ENCODE measurements at regions not wholly inside any gene's neighbourhood (a gene's known extent, or its start where the extent isn't known, plus 50 kb on each side); places are given as distances from the start of the nearest gene placed in this dataset.

DNA sequence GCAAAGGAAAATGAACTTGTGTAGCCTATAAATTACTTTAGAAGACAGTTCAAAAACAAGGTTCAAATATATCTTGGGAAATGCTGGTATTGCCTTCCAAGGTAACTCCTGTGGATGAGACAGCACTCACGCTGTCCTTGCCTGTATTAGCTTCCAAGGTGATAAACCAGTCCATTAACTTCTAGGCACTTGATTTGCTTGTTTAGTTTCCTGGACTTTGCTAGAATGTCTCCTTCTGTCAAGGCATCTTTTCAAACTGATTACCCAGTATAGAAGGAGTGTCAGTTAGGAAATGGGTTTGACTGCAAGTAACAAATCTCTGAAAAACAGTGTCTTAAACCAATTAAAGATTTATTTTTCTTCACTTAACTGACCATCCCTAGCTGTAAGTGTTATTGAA lies 103.4 kb upstream of the SLC22A23 start:
- WGBS (ENCODE audit: insufficient coverage, insufficient read length) = no CpG with 5 or more reads among the region's 1 CpG
- Histone ChIP-seq H3K27ac (ENCODE audit: low read length) (no peak overlapping the region), H3K9me3 (ENCODE audit: control insufficient read depth, insufficient read depth, low read length) (no peaks in the 10 kb centered on the region), H3K4me1 (ENCODE audit: control insufficient read depth, insufficient read depth, low read length) (no peaks in the 10 kb centered on the region), H3K4me3 (ENCODE audit: low read length) (no peak overlapping the region), H3K27me3 (ENCODE audit: control insufficient read depth, insufficient read depth, low read length) (no peaks in the 10 kb centered on the region), H3K36me3 (ENCODE audit: control insufficient read depth, insufficient read depth, low read length) (no peaks in the 10 kb centered on the region)
- no peak for DNase-seq (ENCODE audit: low read depth, low spot score)

DNA sequence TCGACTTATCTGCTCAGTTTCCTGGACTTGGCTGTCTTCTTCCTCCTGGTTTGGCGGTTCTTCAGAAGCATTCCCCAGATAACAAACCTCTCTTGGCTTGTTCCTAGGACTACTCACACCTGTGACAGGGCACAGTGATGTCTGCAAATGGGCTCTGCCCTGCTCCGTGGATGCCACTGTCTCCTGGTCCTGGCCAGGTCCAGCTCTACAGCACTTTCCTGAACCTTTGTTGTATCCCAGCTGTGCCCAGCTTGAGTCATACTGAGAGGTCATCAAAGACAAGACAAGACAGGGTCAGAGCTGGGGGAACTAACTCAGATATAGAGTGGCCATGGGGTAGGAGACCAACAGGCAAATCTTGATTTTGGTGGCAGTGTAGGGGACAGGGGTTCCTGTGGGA lies 102.7 kb upstream of the SLC22A23 start:
- H3K36me3 ChIP-seq (ENCODE audit: control insufficient read depth, insufficient read depth, low read length) = no peaks in the 10 kb centered on the region
- no CpG with 5 or more reads among the region's 3 CpGs for WGBS (ENCODE audit: insufficient coverage, insufficient read length)
- DNase-seq (ENCODE audit: low read depth, low spot score) = no peak
- H3K27ac ChIP-seq (ENCODE audit: low read length) = no peak overlapping the region
- no peaks in the 10 kb centered on the region for H3K27me3 ChIP-seq (ENCODE audit: control insufficient read depth, insufficient read depth, low read length)
- no peaks in the 10 kb centered on the region for H3K9me3 ChIP-seq (ENCODE audit: control insufficient read depth, insufficient read depth, low read length)
- H3K4me1 ChIP-seq (ENCODE audit: control insufficient read depth, insufficient read depth, low read length) = no peaks in the 10 kb centered on the region
- H3K4me3 ChIP-seq (ENCODE audit: low read length) = no peak overlapping the region

GRCh38 chr6:3557336-3557735 lies 100.5 kb upstream of the SLC22A23 start:
- Histone ChIP-seq H3K4me3 (ENCODE audit: low read length) (no peak overlapping the region), H3K27ac (ENCODE audit: low read length) (no peak overlapping the region), H3K36me3 (ENCODE audit: control insufficient read depth, insufficient read depth, low read length) (no peaks in the 10 kb centered on the region), H3K9me3 (ENCODE audit: control insufficient read depth, insufficient read depth, low read length) (no peaks in the 10 kb centered on the region), H3K4me1 (ENCODE audit: control insufficient read depth, insufficient read depth, low read length) (no peaks in the 10 kb centered on the region), H3K27me3 (ENCODE audit: control insufficient read depth, insufficient read depth, low read length) (no peaks in the 10 kb centered on the region)
- DNase-seq (ENCODE audit: low read depth, low spot score) = no peak
- no CpG with 5 or more reads among the region's 3 CpGs for WGBS (ENCODE audit: insufficient coverage, insufficient read length)

- no peak for DNase-seq (ENCODE audit: low read depth, low spot score)
- Histone ChIP-seq H3K27me3 (ENCODE audit: control insufficient read depth, insufficient read depth, low read length) (no peaks in the 10 kb centered on the region; the same call in 1 of the 2 replicates), H3K4me1 (ENCODE audit: control insufficient read depth, insufficient read depth, low read length) (no peaks in the 10 kb centered on the region), H3K36me3 (ENCODE audit: control insufficient read depth, insufficient read depth, low read length) (no peaks in the 10 kb centered on the region), H3K27ac (ENCODE audit: low read length) (no peak overlapping the region), H3K4me3 (ENCODE audit: low read length) (no peak overlapping the region), H3K9me3 (ENCODE audit: control insufficient read depth, insufficient read depth, low read length) (no peaks in the 10 kb centered on the region)
These were observed 96.4 kb upstream of the SLC22A23 start for GRCh38 chr6:3553254-3553653.

DNA sequence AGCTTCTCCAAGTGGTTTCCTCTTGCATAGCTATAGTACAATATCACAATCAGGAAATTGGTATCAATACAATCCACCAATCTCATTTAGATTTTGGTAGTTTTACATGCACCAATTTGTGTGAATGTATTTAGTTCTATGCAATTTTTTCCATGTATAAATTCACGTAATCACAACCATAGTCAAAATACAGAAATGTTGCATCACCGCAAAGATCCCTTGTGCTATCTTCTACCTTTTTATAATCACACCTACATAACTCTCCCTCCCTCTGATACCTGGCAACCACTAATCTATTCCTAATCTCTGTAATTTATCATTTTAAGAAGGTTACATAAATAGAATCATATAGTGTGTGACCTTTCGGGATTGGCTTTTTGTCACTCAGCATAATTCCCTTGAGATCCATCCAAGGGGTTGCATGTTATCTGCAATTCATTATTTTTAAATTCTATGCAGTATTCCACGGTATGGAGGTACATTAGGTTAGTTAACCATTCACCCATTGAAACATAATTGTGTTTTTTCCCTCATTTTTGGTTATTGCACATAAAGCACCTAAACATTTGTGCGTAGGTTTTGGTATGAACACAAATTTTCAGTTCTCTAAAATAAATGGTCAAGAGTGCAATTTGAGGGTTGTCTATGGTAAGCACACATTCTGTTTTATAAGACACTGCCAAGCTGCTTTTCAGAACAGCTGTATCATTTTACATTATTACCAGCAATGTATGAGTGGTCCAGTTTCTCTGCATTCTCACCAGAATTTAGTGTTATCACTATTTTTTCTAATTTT lies 95.1 kb upstream of the SLC22A23 start:
- no CpG with 5 or more reads among the region's 5 CpGs for WGBS (ENCODE audit: insufficient coverage, insufficient read length)
- H3K27ac ChIP-seq (ENCODE audit: low read length) = no peak overlapping the region
- no peaks in the 10 kb centered on the region; the same call in 1 of the 2 replicates for H3K27me3 ChIP-seq (ENCODE audit: control insufficient read depth, insufficient read depth, low read length)
- no peak for DNase-seq (ENCODE audit: low read depth, low spot score)
- no peaks in the 10 kb centered on the region for H3K9me3 ChIP-seq (ENCODE audit: control insufficient read depth, insufficient read depth, low read length)
- no peaks in the 10 kb centered on the region for H3K36me3 ChIP-seq (ENCODE audit: control insufficient read depth, insufficient read depth, low read length)
- H3K4me3 ChIP-seq (ENCODE audit: low read length) = no peak overlapping the region
- no peaks in the 10 kb centered on the region for H3K4me1 ChIP-seq (ENCODE audit: control insufficient read depth, insufficient read depth, low read length)

DNA sequence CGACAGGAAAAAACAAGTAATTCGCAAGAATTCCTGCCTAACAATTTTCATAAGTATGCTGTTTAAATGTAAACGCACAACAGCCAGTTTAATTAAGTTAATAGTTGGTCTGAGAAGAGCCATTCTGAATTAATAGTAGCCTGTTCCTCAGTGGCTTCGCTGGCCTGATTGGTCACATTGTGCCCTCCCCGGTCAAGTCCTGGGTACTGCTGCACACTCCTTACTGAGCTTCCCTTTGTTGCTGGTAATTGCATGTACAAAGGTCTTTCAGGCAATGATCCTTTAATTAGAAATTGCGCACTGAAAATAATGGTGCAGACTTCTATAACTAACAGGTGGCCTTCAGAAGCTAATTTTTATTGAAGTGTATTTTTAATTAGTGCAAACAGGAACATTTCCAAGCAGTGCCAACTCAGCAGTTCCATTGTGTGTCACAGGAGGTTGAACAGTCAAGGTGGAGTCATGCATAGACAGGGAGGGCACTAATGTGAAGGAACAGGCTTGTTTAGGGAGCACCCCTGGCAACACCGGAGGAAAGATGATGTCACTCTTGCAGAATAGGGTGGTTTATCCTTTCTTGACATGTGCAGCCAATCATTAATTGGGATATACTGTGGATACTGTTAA lies 92.6 kb upstream of the SLC22A23 start:
- Histone ChIP-seq H3K4me1 (ENCODE audit: control insufficient read depth, insufficient read depth, low read length) (no peaks in the 10 kb centered on the region), H3K36me3 (ENCODE audit: control insufficient read depth, insufficient read depth, low read length) (no peaks in the 10 kb centered on the region), H3K27ac (ENCODE audit: low read length) (no peak overlapping the region), H3K4me3 (ENCODE audit: low read length) (no peak overlapping the region), H3K9me3 (ENCODE audit: control insufficient read depth, insufficient read depth, low read length) (no peaks in the 10 kb centered on the region), H3K27me3 (ENCODE audit: control insufficient read depth, insufficient read depth, low read length) (no peaks in the 10 kb centered on the region; the same call in 1 of the 2 replicates)
- WGBS (ENCODE audit: insufficient coverage, insufficient read length) = no CpG with 5 or more reads among the region's 7 CpGs
- DNase-seq (ENCODE audit: low read depth, low spot score) = no peak

- Histone ChIP-seq H3K36me3 (ENCODE audit: control insufficient read depth, insufficient read depth, low read length) (no peaks in the 10 kb centered on the region), H3K27me3 (ENCODE audit: control insufficient read depth, insufficient read depth, low read length) (no peaks in the 10 kb centered on the region; the same call in 1 of the 2 replicates), H3K9me3 (ENCODE audit: control insufficient read depth, insufficient read depth, low read length) (no peaks in the 10 kb centered on the region), H3K27ac (ENCODE audit: low read length) (no peak overlapping the region), H3K4me3 (ENCODE audit: low read length) (no peak overlapping the region), H3K4me1 (ENCODE audit: control insufficient read depth, insufficient read depth, low read length) (no peaks in the 10 kb centered on the region)
- WGBS (ENCODE audit: insufficient coverage, insufficient read length) = no CpG with 5 or more reads among the region's 2 CpGs
- DNase-seq (ENCODE audit: low read depth, low spot score) = no peak
These were observed 89.3 kb upstream of the SLC22A23 start for GRCh38 chr6:3546121-3546520.

GRCh38 chr6:3545156-3545555 lies 88.3 kb upstream of the SLC22A23 start:
- no peaks in the 10 kb centered on the region for H3K9me3 ChIP-seq (ENCODE audit: control insufficient read depth, insufficient read depth, low read length)
- H3K4me3 ChIP-seq (ENCODE audit: low read length) = no peak overlapping the region
- no peak overlapping the region for H3K27ac ChIP-seq (ENCODE audit: low read length)
- WGBS (ENCODE audit: insufficient coverage, insufficient read length) = no CpG with 5 or more reads among the region's 1 CpG
- no peak for DNase-seq (ENCODE audit: low read depth, low spot score)
- H3K4me1 ChIP-seq (ENCODE audit: control insufficient read depth, insufficient read depth, low read length) = no peaks in the 10 kb centered on the region; the same call in 1 of the 2 replicates
- no peaks in the 10 kb centered on the region for H3K36me3 ChIP-seq (ENCODE audit: control insufficient read depth, insufficient read depth, low read length)
- H3K27me3 ChIP-seq (ENCODE audit: control insufficient read depth, insufficient read depth, low read length) = no peaks in the 10 kb centered on the region; the same call in 1 of the 2 replicates

DNA sequence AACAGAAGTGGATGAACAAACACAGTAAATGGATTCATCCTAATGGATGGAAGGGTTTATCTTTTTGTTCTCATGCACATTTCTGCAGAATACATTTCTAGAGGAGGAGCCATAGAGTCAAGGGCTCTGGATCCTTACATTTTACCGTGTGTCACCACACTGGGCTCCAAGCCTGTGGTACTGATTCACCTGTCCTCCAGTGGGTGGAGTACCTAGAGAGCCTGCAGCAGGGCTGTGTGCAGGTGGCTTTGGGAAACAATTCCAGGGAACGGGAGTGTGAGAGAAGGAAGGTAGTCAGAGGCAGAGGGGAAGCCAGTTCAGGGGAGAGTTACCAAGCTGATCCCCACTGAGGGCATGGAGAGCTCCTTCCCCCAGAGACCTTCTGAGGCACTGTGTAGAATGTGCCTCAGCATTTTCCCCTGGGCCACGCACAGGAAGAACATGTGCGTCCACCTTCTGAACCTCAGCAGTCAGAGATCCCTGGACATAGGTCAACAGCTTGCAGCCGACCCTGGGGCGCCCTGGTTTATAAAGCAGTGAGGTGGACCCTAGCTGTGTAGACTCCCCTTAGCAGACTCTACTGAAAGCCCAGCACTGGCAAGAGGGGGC lies 85.3 kb upstream of the SLC22A23 start:
- no peak overlapping the region for H3K27ac ChIP-seq (ENCODE audit: low read length)
- no peak overlapping the region for H3K4me3 ChIP-seq (ENCODE audit: low read length)
- no CpG with 5 or more reads among the region's 6 CpGs for WGBS (ENCODE audit: insufficient coverage, insufficient read length)
- DNase-seq (ENCODE audit: low read depth, low spot score) = no peak
- H3K36me3 ChIP-seq (ENCODE audit: control insufficient read depth, insufficient read depth, low read length) = no peaks in the 10 kb centered on the region
- H3K4me1 ChIP-seq (ENCODE audit: control insufficient read depth, insufficient read depth, low read length) = no peaks in the 10 kb centered on the region; the same call in 1 of the 2 replicates
- H3K27me3 ChIP-seq (ENCODE audit: control insufficient read depth, insufficient read depth, low read length) = no peaks in the 10 kb centered on the region
- no peaks in the 10 kb centered on the region for H3K9me3 ChIP-seq (ENCODE audit: control insufficient read depth, insufficient read depth, low read length)

DNA sequence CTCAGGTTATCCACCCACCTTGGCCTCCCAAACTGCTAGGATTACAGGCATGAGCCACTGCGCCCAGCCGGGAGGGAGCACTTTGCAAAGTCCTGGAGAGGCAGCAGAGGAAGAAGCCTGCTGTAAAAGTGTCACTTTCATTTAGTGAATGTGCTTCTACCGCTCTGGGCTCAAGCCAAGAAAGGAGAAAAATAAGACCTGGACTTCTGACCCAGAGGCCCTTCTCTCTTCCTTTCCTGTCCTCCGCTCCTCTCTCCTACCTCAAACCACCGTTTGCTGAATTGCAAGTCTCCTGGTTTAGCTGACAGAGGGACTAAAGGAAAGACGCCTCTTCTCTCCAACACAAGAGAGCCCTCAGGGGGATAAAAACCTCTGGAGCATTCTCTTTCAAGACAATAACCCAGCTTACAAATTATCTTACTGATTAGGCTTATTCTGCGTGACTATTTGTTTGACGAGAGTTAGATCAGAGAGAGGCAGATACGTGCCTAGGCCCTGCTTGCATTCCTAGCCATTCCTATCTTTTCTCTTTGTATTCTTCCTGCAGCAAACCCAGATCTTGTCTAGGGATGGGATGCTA lies 84.2 kb upstream of the SLC22A23 start:
- no CpG with 5 or more reads among the region's 9 CpGs for WGBS (ENCODE audit: insufficient coverage, insufficient read length)
- H3K27ac ChIP-seq (ENCODE audit: low read length) = no peak overlapping the region
- H3K27me3 ChIP-seq (ENCODE audit: control insufficient read depth, insufficient read depth, low read length) = no peaks in the 10 kb centered on the region
- no peak for DNase-seq (ENCODE audit: low read depth, low spot score)
- no peaks in the 10 kb centered on the region; the same call in 1 of the 2 replicates for H3K4me1 ChIP-seq (ENCODE audit: control insufficient read depth, insufficient read depth, low read length)
- no peaks in the 10 kb centered on the region for H3K36me3 ChIP-seq (ENCODE audit: control insufficient read depth, insufficient read depth, low read length)
- H3K4me3 ChIP-seq (ENCODE audit: low read length) = no peak overlapping the region
- no peaks in the 10 kb centered on the region for H3K9me3 ChIP-seq (ENCODE audit: control insufficient read depth, insufficient read depth, low read length)
